ENCODE measurements at regions not wholly inside any gene's neighbourhood (a gene's known extent, or its start where the extent isn't known, plus 50 kb on each side); places are given as distances from the start of the nearest gene placed in this dataset.

- no peak for TF ChIP-seq RAD21 (conservative IDR thresholded peaks at IDR 0.05 in 1 of 2, IDR thresholded peaks at IDR 0.05 in 1 of 2)
- TF ChIP-seq CBX2 (IDR thresholded peaks at IDR 0.05; ENCODE audit: borderline replicate concordance, low read depth): no peak
- no peak for TF ChIP-seq REST (IDR thresholded peaks at IDR 0.05)
- TF ChIP-seq CTCF (IDR thresholded peaks at IDR 0.05): no peak
- no peak for TF ChIP-seq TP53 (CRISPR knock-in tag; IDR thresholded peaks at IDR 0.05)
- no peak for TF ChIP-seq EP300 (IDR thresholded peaks at IDR 0.05)
- TF ChIP-seq USF2 (IDR thresholded peaks at IDR 0.05): no peak
Measured at GRCh38 chr4:1463088-1463926, 57.1 kb upstream of the NKX1-1 start.

Measured in A549 (cell line).